ENCODE measurements at regions not wholly inside any gene's neighbourhood (a gene's known extent, or its start where the extent isn't known, plus 50 kb on each side); places are given as distances from the start of the nearest gene placed in this dataset.

- TF ChIP-seq POLR2A (IDR thresholded peaks at IDR 0.05), result no peak
- no peak for TF ChIP-seq CTCF (IDR thresholded peaks at IDR 0.05 in 4 of 5, conservative IDR thresholded peaks at IDR 0.05 in 1 of 5)
Measured at GRCh38 chr7:68309271-68309670, 1289.0 kb upstream of the AUTS2 start.

Data from gastrocnemius medialis (tissue), 4 donors.